GM12873 (cell line): ENCODE measurements at regions not wholly inside any gene's neighbourhood (a gene's known extent, or its start where the extent isn't known, plus 50 kb on each side); places are given as distances from the start of the nearest gene placed in this dataset.

Experiments
- CTCF ChIP-seq: IDR thresholded peaks from 2 replicates; pipeline ENCODE4 v1.5.1; 2012; ENCODE audit warnings: low read depth, mild to moderate bottlenecking, moderate library complexity, low read length, control low read depth; ENCODE audit not compliant: insufficient read depth; ENCODE audit errors: missing control alignments

- TF ChIP-seq CTCF = no peak
Observed at GRCh38 chr5:173823721-173824567, 64.2 kb upstream of the CPEB4 start.

- no peak for TF ChIP-seq CTCF
Observed at GRCh38 chr5:173825215-173825865, 62.8 kb upstream of the CPEB4 start.

- TF ChIP-seq CTCF = no peak
Observed at GRCh38 chr5:173826086-173826427, 62.1 kb upstream of the CPEB4 start.

- no peak for TF ChIP-seq CTCF
Observed at GRCh38 chr5:173826428-173827350, 61.5 kb upstream of the CPEB4 start.

GRCh38 chr5:173828952-173829351 is 59.2 kb upstream of the CPEB4 start:
- TF ChIP-seq CTCF = no peak

GRCh38 chr5:173829826-173830225 is 58.3 kb upstream of the CPEB4 start:
- TF ChIP-seq CTCF = no peak

- no peak for TF ChIP-seq CTCF
Observed at GRCh38 chr5:173830421-173830820, 57.7 kb upstream of the CPEB4 start.
